OCI-M2 (cell line): ENCODE measurements at regions not wholly inside any gene's neighbourhood (a gene's known extent, or its start where the extent isn't known, plus 50 kb on each side); places are given as distances from the start of the nearest gene placed in this dataset.
"Not testable (repeated sequence)": the region's sequence is repeated elsewhere in the genome, so short reads cannot be mapped to it uniquely, and the experiment has no call there.

Experiments used
- DNase-seq: peaks from one replicate; lab custom pipeline; 2025; ENCODE audit not compliant: unreplicated experiment; lab: John Stamatoyannopoulos, UW

GRCh38 chr11:25755381-25755780 lies 576.5 kb upstream of the ANO3 start:
- no peak for DNase-seq

GRCh38 chr11:25755918-25756584 lies 575.9 kb upstream of the ANO3 start:
- no peak for DNase-seq

- no peak for DNase-seq
These were observed 573.7 kb upstream of the ANO3 start for GRCh38 chr11:25758145-25758661.

- DNase-seq: no peak
These were observed 565.5 kb upstream of the ANO3 start for GRCh38 chr11:25766332-25767015.

- DNase-seq: no peak
These were observed 562.6 kb upstream of the ANO3 start for GRCh38 chr11:25769287-25769686.

- no peak for DNase-seq
These were observed 560.3 kb upstream of the ANO3 start for GRCh38 chr11:25771605-25772004.

- DNase-seq: no peak
These were observed 556.3 kb upstream of the ANO3 start for GRCh38 chr11:25775603-25776002.

GRCh38 chr11:25776238-25776637 lies 555.7 kb upstream of the ANO3 start:
- no peak for DNase-seq

GRCh38 chr11:25777343-25777742 lies 554.6 kb upstream of the ANO3 start:
- no peak for DNase-seq

- no peak for DNase-seq
These were observed 552.9 kb upstream of the ANO3 start for GRCh38 chr11:25779033-25779432.

- DNase-seq: no peak
These were observed 544.5 kb upstream of the ANO3 start for GRCh38 chr11:25787416-25787815.

- no peak for DNase-seq
These were observed 541.5 kb upstream of the ANO3 start for GRCh38 chr11:25790396-25790795.

- DNase-seq: no peak
These were observed 538.3 kb upstream of the ANO3 start for GRCh38 chr11:25793637-25794036.

GRCh38 chr11:25794804-25795203 lies 537.1 kb upstream of the ANO3 start:
- DNase-seq: no peak

- no peak for DNase-seq
These were observed 515.5 kb upstream of the ANO3 start for GRCh38 chr11:25816411-25816810.

- DNase-seq: no peak
These were observed 507.2 kb upstream of the ANO3 start for GRCh38 chr11:25824688-25825087.

- DNase-seq: not testable (repeated sequence)
These were observed 500.4 kb upstream of the ANO3 start for GRCh38 chr11:25831485-25831884.

- DNase-seq: no peak
These were observed 492.9 kb upstream of the ANO3 start for GRCh38 chr11:25838918-25839625.

GRCh38 chr11:25844811-25845210 lies 487.1 kb upstream of the ANO3 start:
- DNase-seq: no peak

GRCh38 chr11:25855916-25856315 lies 476.0 kb upstream of the ANO3 start:
- no peak for DNase-seq

GRCh38 chr11:25859776-25860175 lies 472.2 kb upstream of the ANO3 start:
- no peak for DNase-seq
